Uterus (tissue), 3 donors: ENCODE measurements at regions not wholly inside any gene's neighbourhood (a gene's known extent, or its start where the extent isn't known, plus 50 kb on each side); places are given as distances from the start of the nearest gene placed in this dataset.

Experiments
- DNase-seq, 2 donors: peaks; one replicate each; pipeline ENCODE4 v3.0.0-alpha.2; 2019 to 2020
- H3K27ac ChIP-seq, 2 donors: fragments of 200-600 bp; sonication (generic); 1 replicate in 1 of 2; 2 replicates in 1 of 2; pipeline ENCODE4 v1.5.1; 2016 to 2018
- H3K27me3 ChIP-seq, 2 donors: fragments of 200-600 bp; sonication (generic); one replicate each; pipeline ENCODE4 v1.5.1; 2018 to 2019; ENCODE audit warnings: control low read depth in 1 of 2
- H3K36me3 ChIP-seq, 2 donors: fragments of 200-600 bp; sonication (generic); one replicate each; pipeline ENCODE4 v1.5.1; 2019; ENCODE audit warnings: control low read depth in 1 of 2
- H3K4me1 ChIP-seq, 2 donors: fragments of 200-600 bp; sonication (generic); one replicate each; pipeline ENCODE4 v1.5.1; 2018 to 2019; ENCODE audit warnings: control low read depth in 1 of 2
- H3K4me3 ChIP-seq, 2 donors: fragments of 200-600 bp; sonication (generic); 1 replicate in 1 of 2; 2 replicates in 1 of 2; pipeline ENCODE4 v1.5.1; 2018 to 2019; ENCODE audit warnings: mild to moderate bottlenecking in 1 of 2
- H3K9me3 ChIP-seq, 2 donors: fragments of 200-600 bp; sonication (generic); one replicate each; pipeline ENCODE4 v1.5.1; 2019; ENCODE audit warnings: control low read depth in 1 of 2
- POLR2A ChIP-seq, 2 donors: fragments of 450-650 bp; IDR thresholded peaks; one replicate each; pipeline ENCODE4 v1.6.1; 2016; ENCODE audit warnings: antibody characterized with exemption in 2 of 2, mild to moderate bottlenecking in 1 of 2, moderate library complexity in 1 of 2
- intact Hi-C: fragments of 100-400 bp; cut with DNase I; formaldehyde crosslinking; loops from one replicate; pipeline ENCODE4 v1.15.1; 2023; ENCODE audit warnings: low total_unique reads
- TF ChIP-seq, protein P1 (sequence below), 4 experiments: fragments of 200-600 bp in 2 of 4; fragments of 450-650 bp in 2 of 4; sonication (generic) in 2 of 4; IDR thresholded peaks; one replicate each; pipeline ENCODE4 v1.5.1; 2016 to 2019; ENCODE audit warnings: antibody characterized with exemption in 4 of 4, mild to moderate bottlenecking in 2 of 4, moderate library complexity in 1 of 4
- donor health status: DM: yes; HTN: yes; CAD: no.

GRCh38 chr5:68648944-68649857 is 433.6 kb downstream of the PIK3R1 start:
- no peaks in the 10 kb centered on the region for H3K27me3 ChIP-seq
- H3K4me3 ChIP-seq: no peak overlapping the region
- TF ChIP-seq, protein P1, sequence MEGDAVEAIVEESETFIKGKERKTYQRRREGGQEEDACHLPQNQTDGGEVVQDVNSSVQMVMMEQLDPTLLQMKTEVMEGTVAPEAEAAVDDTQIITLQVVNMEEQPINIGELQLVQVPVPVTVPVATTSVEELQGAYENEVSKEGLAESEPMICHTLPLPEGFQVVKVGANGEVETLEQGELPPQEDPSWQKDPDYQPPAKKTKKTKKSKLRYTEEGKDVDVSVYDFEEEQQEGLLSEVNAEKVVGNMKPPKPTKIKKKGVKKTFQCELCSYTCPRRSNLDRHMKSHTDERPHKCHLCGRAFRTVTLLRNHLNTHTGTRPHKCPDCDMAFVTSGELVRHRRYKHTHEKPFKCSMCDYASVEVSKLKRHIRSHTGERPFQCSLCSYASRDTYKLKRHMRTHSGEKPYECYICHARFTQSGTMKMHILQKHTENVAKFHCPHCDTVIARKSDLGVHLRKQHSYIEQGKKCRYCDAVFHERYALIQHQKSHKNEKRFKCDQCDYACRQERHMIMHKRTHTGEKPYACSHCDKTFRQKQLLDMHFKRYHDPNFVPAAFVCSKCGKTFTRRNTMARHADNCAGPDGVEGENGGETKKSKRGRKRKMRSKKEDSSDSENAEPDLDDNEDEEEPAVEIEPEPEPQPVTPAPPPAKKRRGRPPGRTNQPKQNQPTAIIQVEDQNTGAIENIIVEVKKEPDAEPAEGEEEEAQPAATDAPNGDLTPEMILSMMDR (IDR thresholded peaks at IDR 0.05): peak in 1 of 4 experiments; percentile 16
- no peak for TF ChIP-seq POLR2A (IDR thresholded peaks at IDR 0.05)
- H3K4me1 ChIP-seq: peaks cover 0 to 5% of the 10 kb centered on the region in 2 donors
- DNase-seq: peak; percentile 45 to 85
- no peaks in the 10 kb centered on the region for H3K9me3 ChIP-seq
- intact Hi-C loops: no loop called here
- H3K27ac ChIP-seq: peak overlapping the region; percentile 87
- H3K36me3 ChIP-seq: no peaks in the 10 kb centered on the region

DNA sequence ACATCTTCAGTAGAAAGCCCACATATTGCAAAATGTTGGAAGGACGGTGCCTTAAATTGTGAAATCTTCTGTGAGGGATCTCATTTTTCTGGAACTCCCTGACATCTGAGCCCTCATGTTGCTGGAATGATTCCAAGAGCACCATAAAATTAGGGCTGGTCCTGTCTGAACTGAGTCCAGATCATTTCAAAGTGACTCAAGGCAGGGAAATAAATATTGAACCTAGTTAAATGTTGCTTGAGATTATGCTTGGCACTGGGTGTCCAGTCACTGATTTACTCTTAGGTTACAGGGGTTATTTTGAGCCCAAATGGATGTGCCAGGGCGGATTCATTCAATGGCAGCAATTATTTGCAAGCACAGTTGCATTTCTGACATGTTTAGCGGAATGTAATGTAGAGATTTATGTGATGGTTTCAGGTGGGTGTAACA is 437.0 kb downstream of the PIK3R1 start:
- Histone ChIP-seq H3K4me1 (no peaks in the 10 kb centered on the region), H3K27ac (peak overlapping the region; percentile 82 to 87), H3K4me3 (no peak overlapping the region), H3K27me3 (no peaks in the 10 kb centered on the region), H3K36me3 (no peaks in the 10 kb centered on the region), H3K9me3 (no peaks in the 10 kb centered on the region)
- peak; percentile 52 to 77 for DNase-seq
- TF ChIP-seq, protein P1 (IDR thresholded peaks at IDR 0.05): no peak
- TF ChIP-seq POLR2A (IDR thresholded peaks at IDR 0.05): no peak
- intact Hi-C loops: loop anchor here (10.0 kb wide), 1 partner anchor 302 kb away; no protein-coding TSS in a partner anchor

DNA sequence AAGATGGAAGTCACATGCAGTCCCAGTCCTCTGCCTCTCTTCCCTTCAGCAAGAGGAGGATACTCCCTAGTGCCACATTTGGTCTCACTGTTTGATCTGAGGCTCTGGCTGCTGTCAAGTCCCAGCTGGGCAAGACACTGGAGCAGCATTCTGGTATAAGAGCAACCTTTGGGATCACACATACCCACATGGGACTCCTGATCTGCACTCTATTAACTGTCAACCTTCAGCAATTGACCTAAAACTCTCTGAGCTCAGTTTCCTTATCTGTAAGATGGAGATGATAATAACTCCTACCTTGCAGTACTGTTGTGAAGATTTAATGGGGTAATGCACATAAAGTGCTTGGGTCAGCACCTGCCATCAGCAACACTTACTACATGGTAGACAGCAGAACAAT is 437.9 kb downstream of the PIK3R1 start:
- no peak for DNase-seq
- Histone ChIP-seq H3K4me1 (no peaks in the 10 kb centered on the region), H3K9me3 (no peaks in the 10 kb centered on the region), H3K27ac (peak overlapping the region; percentile 82 to 87), H3K36me3 (no peaks in the 10 kb centered on the region), H3K27me3 (no peaks in the 10 kb centered on the region), H3K4me3 (no peak overlapping the region)
- intact Hi-C loops: loop anchor here (10.0 kb wide), 1 partner anchor 301 kb away; no protein-coding TSS in a partner anchor
- TF ChIP-seq POLR2A (IDR thresholded peaks at IDR 0.05): no peak
- TF ChIP-seq, protein P1 (IDR thresholded peaks at IDR 0.05): no peak

DNA sequence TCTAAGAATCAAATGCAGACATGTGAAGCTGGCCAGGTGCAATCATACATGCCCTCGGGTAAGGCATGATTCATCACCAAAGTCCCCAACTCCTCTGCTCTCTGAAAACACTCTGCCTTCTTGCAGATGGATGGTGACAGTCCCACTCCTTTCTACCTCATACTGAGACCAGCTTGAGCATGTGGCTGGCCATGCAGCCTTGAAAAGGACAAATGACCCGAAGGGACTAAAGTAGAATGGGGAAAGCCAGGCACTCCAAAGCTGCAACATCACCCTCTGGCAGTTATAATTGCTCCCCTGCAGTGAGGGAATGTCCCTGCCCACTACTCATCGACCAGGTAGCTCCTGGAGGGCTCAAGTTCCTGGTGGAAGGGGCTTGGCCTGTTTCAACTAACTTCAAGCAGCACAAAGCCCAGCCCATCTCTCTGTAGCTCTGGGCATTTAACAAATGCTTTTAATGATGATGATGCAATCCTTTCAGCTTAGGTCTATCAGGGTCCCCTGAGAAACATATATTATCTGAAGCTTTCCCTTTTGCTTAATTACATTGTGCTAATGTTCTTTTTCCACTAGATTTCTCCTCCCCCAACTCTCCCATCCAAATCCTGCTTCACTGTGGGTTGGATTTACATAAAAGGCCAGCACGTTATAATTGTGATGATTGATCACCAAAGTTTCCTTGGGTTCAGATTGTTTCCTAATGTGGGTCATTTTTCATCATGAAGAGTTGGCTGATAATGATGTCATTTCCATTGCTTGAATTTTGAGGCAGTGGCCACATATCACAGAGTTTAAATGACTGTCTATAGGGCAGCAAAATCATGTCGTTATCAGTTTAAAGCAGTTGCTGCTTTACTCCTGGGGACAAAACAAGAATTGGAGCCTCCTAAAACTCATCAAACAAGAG is 436.5 kb upstream of the SLC30A5 start:
- Histone ChIP-seq H3K36me3 (no peaks in the 10 kb centered on the region), H3K4me1 (no peaks in the 10 kb centered on the region), H3K27me3 (no peaks in the 10 kb centered on the region), H3K4me3 (no peak overlapping the region), H3K9me3 (no peaks in the 10 kb centered on the region), H3K27ac (no peak overlapping the region)
- TF ChIP-seq, protein P1 (IDR thresholded peaks at IDR 0.05): no peak
- no peak for TF ChIP-seq POLR2A (IDR thresholded peaks at IDR 0.05)
- no peak for DNase-seq
- intact Hi-C loops: loop anchor here (10.0 kb wide), 1 partner anchor 297 kb away; no protein-coding TSS in a partner anchor
